ENCODE measurements at regions not wholly inside any gene's neighbourhood (a gene's known extent, or its start where the extent isn't known, plus 50 kb on each side); places are given as distances from the start of the nearest gene placed in this dataset.

DNA sequence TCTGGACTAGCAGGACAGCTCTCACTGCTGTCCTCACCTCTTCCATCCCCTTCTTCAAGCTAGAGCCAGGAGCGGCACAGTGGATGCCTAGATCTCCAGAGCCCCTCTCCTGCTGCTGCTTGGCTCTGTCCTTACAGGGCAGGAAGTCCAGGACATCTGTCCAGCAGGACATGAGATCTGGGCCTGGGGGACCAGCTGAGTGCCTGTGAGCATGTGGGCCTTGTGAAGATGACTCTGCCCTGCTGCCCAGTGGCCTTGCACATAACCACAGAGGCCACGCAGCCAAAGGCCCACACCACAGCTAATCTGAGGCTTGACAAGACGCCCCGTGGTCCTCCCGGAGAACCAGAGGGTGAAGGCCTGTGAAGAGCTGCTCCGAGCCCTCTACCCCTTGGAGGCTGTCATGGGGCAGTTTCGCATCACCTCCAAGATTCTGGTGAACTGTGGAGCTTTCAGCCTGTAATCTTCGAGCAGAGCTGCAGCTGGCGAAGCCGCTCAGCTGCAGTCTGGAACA, 516.7 kb upstream of the HS6ST1 start:
- TF ChIP-seq POLR2AphosphoS5 (IDR thresholded peaks at IDR 0.05; ENCODE audit: low read depth) (no peak), GABPA (IDR thresholded peaks at IDR 0.05; ENCODE audit: low read depth) (no peak)
- TF ChIP-seq, protein P1, sequence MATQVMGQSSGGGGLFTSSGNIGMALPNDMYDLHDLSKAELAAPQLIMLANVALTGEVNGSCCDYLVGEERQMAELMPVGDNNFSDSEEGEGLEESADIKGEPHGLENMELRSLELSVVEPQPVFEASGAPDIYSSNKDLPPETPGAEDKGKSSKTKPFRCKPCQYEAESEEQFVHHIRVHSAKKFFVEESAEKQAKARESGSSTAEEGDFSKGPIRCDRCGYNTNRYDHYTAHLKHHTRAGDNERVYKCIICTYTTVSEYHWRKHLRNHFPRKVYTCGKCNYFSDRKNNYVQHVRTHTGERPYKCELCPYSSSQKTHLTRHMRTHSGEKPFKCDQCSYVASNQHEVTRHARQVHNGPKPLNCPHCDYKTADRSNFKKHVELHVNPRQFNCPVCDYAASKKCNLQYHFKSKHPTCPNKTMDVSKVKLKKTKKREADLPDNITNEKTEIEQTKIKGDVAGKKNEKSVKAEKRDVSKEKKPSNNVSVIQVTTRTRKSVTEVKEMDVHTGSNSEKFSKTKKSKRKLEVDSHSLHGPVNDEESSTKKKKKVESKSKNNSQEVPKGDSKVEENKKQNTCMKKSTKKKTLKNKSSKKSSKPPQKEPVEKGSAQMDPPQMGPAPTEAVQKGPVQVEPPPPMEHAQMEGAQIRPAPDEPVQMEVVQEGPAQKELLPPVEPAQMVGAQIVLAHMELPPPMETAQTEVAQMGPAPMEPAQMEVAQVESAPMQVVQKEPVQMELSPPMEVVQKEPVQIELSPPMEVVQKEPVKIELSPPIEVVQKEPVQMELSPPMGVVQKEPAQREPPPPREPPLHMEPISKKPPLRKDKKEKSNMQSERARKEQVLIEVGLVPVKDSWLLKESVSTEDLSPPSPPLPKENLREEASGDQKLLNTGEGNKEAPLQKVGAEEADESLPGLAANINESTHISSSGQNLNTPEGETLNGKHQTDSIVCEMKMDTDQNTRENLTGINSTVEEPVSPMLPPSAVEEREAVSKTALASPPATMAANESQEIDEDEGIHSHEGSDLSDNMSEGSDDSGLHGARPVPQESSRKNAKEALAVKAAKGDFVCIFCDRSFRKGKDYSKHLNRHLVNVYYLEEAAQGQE (IDR thresholded peaks at IDR 0.05; ENCODE audit: insufficient replicate concordance, low read depth) = no peak
- TF ChIP-seq, protein P2, sequence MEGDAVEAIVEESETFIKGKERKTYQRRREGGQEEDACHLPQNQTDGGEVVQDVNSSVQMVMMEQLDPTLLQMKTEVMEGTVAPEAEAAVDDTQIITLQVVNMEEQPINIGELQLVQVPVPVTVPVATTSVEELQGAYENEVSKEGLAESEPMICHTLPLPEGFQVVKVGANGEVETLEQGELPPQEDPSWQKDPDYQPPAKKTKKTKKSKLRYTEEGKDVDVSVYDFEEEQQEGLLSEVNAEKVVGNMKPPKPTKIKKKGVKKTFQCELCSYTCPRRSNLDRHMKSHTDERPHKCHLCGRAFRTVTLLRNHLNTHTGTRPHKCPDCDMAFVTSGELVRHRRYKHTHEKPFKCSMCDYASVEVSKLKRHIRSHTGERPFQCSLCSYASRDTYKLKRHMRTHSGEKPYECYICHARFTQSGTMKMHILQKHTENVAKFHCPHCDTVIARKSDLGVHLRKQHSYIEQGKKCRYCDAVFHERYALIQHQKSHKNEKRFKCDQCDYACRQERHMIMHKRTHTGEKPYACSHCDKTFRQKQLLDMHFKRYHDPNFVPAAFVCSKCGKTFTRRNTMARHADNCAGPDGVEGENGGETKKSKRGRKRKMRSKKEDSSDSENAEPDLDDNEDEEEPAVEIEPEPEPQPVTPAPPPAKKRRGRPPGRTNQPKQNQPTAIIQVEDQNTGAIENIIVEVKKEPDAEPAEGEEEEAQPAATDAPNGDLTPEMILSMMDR (IDR thresholded peaks at IDR 0.05; ENCODE audit: insufficient read depth, low read length) = no peak

Data from HL-60 (cell line).